ENCODE measurements at regions not wholly inside any gene's neighbourhood (a gene's known extent, or its start where the extent isn't known, plus 50 kb on each side); places are given as distances from the start of the nearest gene placed in this dataset.

DNA sequence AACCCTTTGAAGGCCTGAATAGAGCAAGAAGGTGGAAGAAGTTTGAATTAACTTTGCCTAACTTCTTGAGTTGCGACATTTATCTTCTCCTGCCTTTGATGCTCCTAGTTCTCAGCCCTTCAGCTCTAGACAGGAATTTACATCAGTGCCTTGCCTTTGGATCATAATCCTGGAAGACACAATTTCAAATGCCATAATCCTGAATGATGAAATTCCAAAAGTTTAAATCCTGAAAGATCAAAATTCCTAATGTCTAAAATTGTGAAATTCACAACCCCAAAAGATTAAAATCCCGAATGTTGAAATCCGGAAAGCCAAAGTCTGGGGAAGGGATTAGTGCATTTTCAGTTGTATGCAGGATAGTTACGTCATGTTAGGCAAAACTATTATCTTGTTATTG is 166.6 kb upstream of the PDZRN3 start:
- Histone ChIP-seq H3K4me3 (ENCODE audit: severe bottlenecking) (no peak overlapping the region), H3K9me3 (ENCODE audit: severe bottlenecking) (no peaks in the 10 kb centered on the region), H3K27ac (ENCODE audit: poor library complexity, severe bottlenecking) (no peak overlapping the region), H3K4me1 (ENCODE audit: insufficient read depth, poor library complexity, severe bottlenecking) (peaks cover 5% of the 10 kb centered on the region), H3K27me3 (ENCODE audit: insufficient read depth, poor library complexity, severe bottlenecking) (no peaks in the 10 kb centered on the region), H3K36me3 (ENCODE audit: low read depth) (no peaks in the 10 kb centered on the region)
- no peak for DNase-seq (ENCODE audit: low spot score)
- no peak for ATAC-seq (ENCODE audit: low read depth)
- TF ChIP-seq, protein P1, sequence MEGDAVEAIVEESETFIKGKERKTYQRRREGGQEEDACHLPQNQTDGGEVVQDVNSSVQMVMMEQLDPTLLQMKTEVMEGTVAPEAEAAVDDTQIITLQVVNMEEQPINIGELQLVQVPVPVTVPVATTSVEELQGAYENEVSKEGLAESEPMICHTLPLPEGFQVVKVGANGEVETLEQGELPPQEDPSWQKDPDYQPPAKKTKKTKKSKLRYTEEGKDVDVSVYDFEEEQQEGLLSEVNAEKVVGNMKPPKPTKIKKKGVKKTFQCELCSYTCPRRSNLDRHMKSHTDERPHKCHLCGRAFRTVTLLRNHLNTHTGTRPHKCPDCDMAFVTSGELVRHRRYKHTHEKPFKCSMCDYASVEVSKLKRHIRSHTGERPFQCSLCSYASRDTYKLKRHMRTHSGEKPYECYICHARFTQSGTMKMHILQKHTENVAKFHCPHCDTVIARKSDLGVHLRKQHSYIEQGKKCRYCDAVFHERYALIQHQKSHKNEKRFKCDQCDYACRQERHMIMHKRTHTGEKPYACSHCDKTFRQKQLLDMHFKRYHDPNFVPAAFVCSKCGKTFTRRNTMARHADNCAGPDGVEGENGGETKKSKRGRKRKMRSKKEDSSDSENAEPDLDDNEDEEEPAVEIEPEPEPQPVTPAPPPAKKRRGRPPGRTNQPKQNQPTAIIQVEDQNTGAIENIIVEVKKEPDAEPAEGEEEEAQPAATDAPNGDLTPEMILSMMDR (IDR thresholded peaks at IDR 0.05; ENCODE audit: poor library complexity, severe bottlenecking): no peak

DNA sequence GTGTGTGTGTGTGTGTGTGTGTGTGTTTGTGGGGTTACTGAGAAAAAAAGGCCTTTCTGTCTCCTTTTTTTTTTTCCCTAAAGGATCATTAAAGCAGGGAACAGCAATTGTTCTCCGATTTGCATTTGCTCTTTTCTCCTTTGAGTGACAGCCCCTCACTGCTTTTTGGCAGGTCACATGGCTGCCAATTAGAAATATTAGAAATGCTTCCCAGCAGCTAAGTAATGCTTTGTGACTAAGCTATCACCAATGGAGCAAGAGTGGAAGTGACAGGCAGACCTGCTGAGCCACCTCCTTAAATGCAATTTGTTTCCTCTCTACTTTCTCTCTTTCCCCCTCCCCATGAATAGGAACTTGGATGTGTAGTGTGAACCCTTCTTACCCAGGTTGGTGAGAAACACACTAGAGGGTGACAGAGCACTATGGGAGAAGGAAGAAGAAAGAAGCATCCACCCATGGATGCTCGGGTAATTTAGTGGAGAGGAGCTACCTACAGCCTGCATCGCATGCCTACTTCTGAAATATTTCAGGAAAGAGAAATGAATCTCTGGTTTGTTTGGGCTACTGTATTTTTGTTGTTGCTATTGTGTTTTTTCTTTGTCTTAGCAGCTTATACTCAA is 165.2 kb upstream of the PDZRN3 start:
- Histone ChIP-seq H3K9me3 (ENCODE audit: severe bottlenecking) (no peaks in the 10 kb centered on the region), H3K27ac (ENCODE audit: poor library complexity, severe bottlenecking) (no peak overlapping the region), H3K36me3 (ENCODE audit: low read depth) (no peaks in the 10 kb centered on the region), H3K27me3 (ENCODE audit: insufficient read depth, poor library complexity, severe bottlenecking) (no peaks in the 10 kb centered on the region), H3K4me1 (ENCODE audit: insufficient read depth, poor library complexity, severe bottlenecking) (peaks cover 12% of the 10 kb centered on the region), H3K4me3 (ENCODE audit: severe bottlenecking) (no peak overlapping the region)
- DNase-seq (ENCODE audit: low spot score) (no peak), ATAC-seq (ENCODE audit: low read depth) (no peak)
- TF ChIP-seq, protein P1 (IDR thresholded peaks at IDR 0.05; ENCODE audit: poor library complexity, severe bottlenecking): peak; percentile 14

DNA sequence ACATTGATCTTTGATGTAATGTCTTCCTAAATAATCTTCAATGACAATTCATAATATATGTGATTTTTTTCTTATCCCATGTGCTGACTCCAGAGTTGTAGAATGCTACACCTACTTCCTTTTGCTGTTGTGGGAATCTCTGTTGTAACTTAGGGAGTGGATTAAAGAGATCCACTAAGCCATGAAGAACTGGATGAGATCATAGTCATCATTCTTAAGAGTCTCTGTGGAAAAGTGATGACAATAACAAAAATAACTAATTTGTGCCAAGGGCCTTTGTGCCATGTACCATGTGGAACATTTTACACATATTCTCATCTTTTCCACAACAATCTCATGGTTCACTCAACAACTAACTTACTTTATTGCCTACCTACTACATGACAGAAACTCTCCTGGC is 162.9 kb upstream of the PDZRN3 start:
- TF ChIP-seq, protein P1 (IDR thresholded peaks at IDR 0.05; ENCODE audit: poor library complexity, severe bottlenecking): no peak
- Histone ChIP-seq H3K4me3 (ENCODE audit: severe bottlenecking) (no peak overlapping the region), H3K27ac (ENCODE audit: poor library complexity, severe bottlenecking) (peak overlapping the region; percentile 85), H3K27me3 (ENCODE audit: insufficient read depth, poor library complexity, severe bottlenecking) (no peaks in the 10 kb centered on the region), H3K36me3 (ENCODE audit: low read depth) (no peaks in the 10 kb centered on the region), H3K9me3 (ENCODE audit: severe bottlenecking) (no peaks in the 10 kb centered on the region), H3K4me1 (ENCODE audit: insufficient read depth, poor library complexity, severe bottlenecking) (peaks cover 12% of the 10 kb centered on the region)
- no peak for ATAC-seq (ENCODE audit: low read depth)
- no peak for DNase-seq (ENCODE audit: low spot score)

DNA sequence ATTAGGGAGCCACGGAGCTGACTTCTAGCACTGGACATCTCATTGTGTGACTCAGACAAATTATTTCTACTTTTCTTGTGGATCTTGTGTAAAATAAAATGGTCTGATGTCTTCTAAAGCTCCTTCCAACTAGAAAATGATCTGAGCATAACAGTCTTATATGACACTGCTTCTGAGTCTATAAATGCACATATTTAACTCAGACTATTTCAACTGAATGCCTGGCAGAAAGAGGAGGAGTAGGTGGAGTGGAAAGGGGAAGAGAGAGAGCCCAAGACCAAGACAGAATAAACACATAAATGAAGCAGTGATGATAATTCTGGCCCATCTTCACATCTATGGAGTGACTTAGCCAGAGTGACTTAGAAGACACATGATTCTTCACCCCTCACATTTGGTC is 162.3 kb upstream of the PDZRN3 start:
- DNase-seq (ENCODE audit: low spot score): no peak
- Histone ChIP-seq H3K9me3 (ENCODE audit: severe bottlenecking) (no peaks in the 10 kb centered on the region), H3K27ac (ENCODE audit: poor library complexity, severe bottlenecking) (peak overlapping the region; percentile 85), H3K27me3 (ENCODE audit: insufficient read depth, poor library complexity, severe bottlenecking) (no peaks in the 10 kb centered on the region), H3K4me3 (ENCODE audit: severe bottlenecking) (no peak overlapping the region), H3K4me1 (ENCODE audit: insufficient read depth, poor library complexity, severe bottlenecking) (peaks cover 12% of the 10 kb centered on the region), H3K36me3 (ENCODE audit: low read depth) (no peaks in the 10 kb centered on the region)
- no peak; the same call in 1 of the 3 replicates for ATAC-seq (ENCODE audit: low read depth)
- TF ChIP-seq, protein P1 (IDR thresholded peaks at IDR 0.05; ENCODE audit: poor library complexity, severe bottlenecking): no peak

DNA sequence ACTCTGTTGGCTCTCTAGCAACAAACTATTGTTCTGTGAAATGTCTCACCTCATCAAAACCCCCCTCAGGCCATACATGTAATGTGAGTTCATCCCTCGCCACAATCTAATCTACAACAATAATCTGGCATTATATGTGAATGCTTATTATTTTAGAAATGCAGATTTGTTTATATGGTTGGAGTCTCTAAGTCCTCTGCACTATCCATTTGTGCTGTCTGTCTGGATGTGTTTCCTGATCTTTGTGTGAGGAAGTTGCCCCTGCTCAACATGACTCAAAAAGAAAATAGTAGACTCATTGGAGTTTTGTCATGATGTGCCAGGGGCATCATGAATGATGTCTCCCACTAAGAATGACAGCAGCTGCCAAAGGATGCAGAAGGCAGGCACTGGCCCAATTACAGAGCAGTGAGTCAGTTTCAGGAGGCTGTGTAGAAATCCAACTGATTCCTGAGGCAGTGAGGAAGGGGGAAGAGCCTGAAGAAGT is 161.6 kb upstream of the PDZRN3 start:
- TF ChIP-seq, protein P1 (IDR thresholded peaks at IDR 0.05; ENCODE audit: poor library complexity, severe bottlenecking): no peak

More for the DNA sequence above, 161.6 kb upstream of the PDZRN3 start:
- Histone ChIP-seq H3K27ac (ENCODE audit: poor library complexity, severe bottlenecking) (peak overlapping the region; percentile 85), H3K27me3 (ENCODE audit: insufficient read depth, poor library complexity, severe bottlenecking) (no peaks in the 10 kb centered on the region), H3K4me3 (ENCODE audit: severe bottlenecking) (no peak overlapping the region), H3K9me3 (ENCODE audit: severe bottlenecking) (no peaks in the 10 kb centered on the region), H3K4me1 (ENCODE audit: insufficient read depth, poor library complexity, severe bottlenecking) (peaks cover 12% of the 10 kb centered on the region), H3K36me3 (ENCODE audit: low read depth) (no peaks in the 10 kb centered on the region)
- ATAC-seq (ENCODE audit: low read depth) (peak; percentile 96), DNase-seq (ENCODE audit: low spot score) (peak; percentile 68)

Measured in RWPE2 (cell line).